ENCODE measurements at regions not wholly inside any gene's neighbourhood (a gene's known extent, or its start where the extent isn't known, plus 50 kb on each side); places are given as distances from the start of the nearest gene placed in this dataset.

GRCh38 chr18:37764541-37765288, 199.1 kb upstream of the CELF4 start:
- TF ChIP-seq CTCF (IDR thresholded peaks at IDR 0.05) (no peak), POLR2A (IDR thresholded peaks at IDR 0.05) (no peak)
